ENCODE measurements at regions not wholly inside any gene's neighbourhood (a gene's known extent, or its start where the extent isn't known, plus 50 kb on each side); places are given as distances from the start of the nearest gene placed in this dataset.
"Not testable (repeated sequence)": the region's sequence is repeated elsewhere in the genome, so short reads cannot be mapped to it uniquely, and the experiment has no call there.

DNA sequence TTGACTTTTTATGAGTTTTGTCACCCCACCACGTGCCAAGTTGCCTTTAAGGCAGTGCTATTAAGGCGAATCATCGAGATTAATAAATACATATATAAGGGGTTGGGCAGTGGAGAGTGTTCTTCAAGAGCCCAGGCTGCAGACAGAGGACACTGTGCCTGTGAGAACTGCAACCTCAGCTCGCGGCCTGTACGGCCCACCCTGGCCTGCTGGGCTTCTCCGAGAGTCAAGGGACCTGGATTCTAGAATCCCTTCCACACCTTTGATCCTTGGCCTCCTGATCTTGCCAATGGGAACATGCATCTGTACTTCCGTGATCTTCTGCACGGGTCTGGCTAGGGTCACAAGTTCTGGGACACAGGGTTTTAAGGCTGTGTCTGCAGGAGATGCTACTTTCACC, 54.5 kb downstream of the IRX5 start:
- no peak for DNase-seq

DNA sequence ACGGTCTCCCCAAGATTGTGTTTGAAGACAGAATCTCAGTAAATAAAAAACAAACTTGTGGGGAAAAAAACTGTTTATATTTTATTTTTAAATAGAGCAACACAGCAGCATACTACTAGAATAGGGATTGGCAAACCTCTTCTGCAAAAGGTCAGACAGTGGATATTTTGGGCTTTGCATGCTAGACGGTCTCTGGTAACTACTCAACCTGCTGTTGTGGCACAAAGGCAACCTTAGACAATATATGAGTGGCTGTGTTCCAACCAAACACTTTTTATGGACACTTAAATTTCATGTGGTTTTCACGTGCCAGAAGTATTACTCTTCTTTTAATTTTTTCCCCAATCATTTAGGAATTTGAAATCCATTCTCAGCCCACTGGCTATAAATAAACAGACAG, 55.0 kb downstream of the IRX5 start:
- no peak for DNase-seq

DNA sequence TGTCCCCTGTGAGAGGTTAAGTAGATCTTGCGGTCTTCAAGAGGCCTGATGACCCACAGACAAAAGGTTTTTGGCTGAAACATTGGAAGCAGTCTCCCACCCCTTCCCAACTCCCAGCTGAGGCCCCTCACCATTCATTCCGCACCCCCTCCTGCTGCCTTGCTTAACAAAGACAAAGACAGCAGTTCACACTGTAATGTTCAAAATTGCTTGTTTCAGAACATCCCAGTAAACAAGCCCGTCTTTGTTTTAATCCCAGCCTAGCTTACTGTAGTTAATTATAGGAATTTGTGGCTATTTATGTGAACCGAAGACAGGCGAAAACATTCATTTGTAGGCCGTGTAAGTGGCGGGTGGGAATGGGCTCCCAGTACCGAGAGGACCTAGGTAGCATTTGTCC, 55.7 kb downstream of the IRX5 start:
- DNase-seq = no peak

DNA sequence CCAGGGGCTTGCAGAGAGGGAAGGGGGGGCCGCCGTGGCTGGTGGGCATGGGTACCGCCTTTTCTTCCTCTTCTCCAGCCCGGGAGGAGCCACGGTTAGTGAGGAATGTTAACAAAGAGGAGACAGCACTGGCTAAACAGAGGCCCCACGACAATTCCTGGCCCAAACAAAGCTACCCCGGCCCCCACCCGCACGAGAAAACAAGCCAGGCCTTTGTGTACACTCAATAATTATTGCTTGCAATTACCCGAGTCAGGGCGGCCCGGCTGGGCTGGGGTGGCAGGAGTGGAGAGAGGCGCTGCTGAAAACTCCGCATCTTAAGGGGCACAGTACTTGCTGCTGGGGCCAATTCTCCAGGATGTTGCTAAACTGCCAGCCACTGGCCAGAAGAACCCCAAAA, 56.4 kb downstream of the IRX5 start:
- DNase-seq = no peak

DNA sequence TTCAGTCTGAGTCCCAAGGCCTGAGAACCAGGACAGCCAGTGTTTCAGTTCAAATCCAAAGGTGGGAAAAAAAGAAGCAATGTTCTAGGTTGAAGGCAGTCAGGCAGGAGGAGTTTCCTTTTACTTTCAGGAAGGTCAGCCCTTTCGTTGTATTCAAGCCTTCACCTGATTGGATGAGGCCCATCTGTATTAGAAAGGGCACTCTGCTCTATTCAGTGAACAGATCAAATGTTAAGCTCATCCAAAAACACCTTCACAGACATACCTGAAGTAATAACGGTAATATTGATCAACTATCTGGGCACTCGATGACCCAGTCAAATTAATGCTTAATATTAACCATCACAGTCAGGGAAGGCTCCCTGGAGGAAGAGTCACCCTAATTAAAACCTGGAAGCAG, 60.9 kb downstream of the IRX5 start:
- DNase-seq = no peak

DNA sequence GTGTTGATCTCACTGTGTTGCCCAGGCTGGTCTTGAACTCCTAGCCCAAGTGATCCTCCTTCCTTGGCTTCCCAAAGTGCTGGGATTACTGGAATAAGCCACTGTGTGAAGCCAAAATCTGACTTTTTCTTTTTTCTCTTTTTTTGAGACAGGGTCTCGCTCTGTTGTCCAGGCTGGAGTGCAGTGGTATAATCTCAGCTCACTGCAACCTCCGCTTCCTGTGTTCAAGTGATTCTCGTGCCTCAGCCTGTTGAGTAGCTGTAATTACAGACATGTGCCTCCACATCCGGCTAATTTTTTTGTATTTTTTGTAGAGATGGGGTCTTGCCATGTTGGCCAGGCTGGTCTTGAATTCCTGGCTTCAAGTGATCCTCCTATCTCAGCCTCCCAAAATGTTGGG, 61.3 kb downstream of the IRX5 start:
- not testable (repeated sequence) for DNase-seq

DNA sequence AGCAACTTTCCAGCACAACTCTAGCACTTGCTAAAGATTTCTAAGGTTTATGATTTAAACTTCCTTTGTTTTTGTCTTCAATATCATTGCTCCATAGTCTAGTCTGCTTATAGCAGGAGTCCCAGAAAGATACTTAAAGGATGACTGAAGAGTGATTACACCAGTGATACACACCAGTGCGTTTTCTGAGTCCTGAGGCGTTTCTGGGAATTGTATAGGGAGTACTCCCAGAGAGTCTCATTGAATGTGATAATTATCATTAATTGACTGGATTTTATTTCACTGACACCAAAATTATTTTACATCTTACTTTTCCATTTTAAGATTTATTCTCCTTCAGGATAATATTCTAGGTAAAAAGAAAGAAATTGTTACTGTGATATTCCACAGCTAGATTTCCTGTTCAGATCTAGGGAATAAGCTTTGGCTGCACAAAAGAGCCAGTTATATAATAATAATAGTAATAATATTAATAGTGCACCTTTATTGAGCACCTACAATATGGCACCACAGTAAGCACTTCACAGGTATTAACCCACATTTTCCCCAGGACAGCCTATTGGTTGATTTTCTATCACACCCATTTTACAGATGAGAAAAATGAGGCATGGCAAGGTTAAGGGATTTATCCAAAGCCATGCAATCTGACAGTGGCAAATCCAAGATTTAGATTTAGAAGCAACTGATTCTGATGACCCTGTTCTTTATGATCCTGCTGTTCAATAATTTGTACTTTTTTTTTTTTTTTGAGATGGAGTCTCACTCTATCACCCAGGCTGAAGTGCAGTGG, 62.6 kb downstream of the IRX5 start:
- no peak for DNase-seq

DNA sequence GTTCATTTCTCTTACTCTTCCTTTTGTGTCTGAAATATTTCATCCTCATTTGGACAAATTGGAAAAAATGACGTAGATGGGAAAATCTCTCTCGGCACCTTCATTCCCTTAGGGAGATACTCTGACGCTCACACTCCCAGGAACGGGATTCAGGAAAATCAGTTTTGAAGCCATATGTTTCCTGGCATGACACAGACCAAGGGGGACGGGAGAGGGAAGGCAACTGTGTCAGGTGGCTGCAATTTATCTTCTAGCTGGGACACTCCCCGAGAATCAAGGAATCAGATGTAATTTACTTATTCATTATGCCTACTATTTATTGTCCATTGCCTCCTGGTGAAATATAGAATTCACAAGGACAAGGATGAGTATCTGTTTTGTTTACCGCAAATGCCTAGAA, 65.5 kb downstream of the IRX5 start:
- no peak for DNase-seq

DNA sequence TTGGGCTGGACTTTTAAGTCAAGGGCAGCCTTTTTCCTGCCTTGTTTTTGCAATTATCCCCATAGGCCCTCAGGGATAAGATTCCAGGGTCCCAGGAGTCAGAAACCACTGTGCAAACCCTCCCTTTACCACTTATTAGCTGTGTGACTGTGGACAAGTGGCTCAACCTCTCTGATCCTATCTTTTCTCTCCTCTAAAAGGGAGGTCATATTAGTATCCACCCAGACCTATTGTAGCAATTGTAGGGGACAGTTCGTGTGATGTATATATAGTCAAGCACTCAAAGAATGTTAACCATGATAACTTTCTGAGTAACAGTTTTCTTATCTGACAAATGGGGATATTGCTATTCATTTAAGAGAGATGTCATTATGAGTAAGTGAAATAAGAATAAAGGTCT, 68.2 kb downstream of the IRX5 start:
- DNase-seq = no peak

DNA sequence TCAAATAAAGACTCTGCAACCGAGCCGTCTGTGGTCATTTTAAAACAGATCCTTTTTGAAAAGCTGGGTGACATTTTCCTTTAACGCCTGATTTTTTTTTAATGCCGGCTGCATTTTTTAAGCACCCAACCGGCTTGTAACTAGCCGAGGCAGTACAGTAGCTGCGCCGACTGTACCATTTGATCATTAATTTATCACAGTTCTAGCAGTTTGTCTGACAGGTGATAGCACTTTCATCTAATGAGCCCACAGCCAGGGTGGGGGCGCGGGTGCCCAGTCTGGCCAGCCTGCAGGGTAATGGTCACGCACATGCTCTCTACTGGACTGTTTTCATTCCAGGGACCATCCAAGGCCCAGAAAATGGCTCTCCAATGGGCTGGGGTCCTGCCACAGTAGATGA, 68.8 kb downstream of the IRX5 start:
- no peak for DNase-seq

DNA sequence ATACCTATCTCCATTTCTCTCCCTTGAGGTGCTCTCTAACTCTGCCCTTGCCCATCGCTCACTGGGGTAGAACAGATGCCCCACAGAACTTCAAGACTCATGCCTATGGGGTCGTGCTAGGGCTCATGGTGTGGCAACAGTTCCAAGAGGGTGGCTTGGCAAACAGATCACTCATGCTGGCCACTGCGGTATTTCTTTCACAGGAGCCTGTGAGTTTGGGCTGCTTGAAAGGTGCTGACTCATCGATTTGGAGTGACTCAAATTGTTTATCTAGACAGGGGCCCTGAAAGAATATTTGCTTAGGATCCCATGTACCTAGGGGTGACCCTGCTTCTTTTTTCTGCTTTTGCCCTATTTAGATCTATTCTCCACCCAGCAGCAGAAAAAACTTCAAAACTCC, 69.9 kb downstream of the IRX5 start:
- DNase-seq = no peak

DNA sequence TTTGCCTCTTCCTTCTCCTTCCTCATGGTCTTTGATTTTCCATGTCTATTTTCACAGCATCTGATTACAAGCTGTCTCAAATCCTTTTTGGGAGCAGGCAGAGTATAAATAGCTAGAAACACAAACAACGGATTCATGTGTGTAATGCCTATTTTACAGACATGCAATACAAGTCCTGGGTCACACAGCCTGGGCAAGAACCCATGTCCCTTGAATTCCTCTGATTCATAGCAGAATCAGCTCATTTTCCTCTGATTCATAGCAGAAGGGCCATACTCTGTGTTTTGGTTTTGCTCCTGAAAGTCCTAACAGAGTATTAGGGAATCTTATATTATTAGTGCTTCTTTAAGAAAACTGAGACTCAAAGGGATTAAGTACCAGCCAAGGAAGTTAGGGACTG, 71.3 kb downstream of the IRX5 start:
- DNase-seq = no peak

DNA sequence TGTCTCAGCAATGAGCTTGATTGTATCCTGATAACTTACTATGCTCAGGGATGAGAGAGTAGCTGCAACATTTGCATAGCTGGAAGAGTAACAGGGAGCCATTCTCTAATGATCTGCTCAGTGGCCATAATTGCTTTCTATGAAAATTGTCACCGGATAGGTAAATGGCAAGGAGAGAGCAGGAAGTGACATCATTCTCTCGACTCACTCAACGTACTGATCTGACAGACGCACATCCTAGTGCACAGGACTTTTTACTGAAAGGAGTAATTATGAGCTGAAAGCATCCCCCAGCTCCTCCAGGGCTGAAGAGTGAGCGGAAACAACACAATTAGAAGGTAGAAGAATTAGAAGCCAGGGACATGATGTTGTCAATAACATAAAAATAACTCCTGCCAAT, 71.8 kb downstream of the IRX5 start:
- no peak for DNase-seq

DNA sequence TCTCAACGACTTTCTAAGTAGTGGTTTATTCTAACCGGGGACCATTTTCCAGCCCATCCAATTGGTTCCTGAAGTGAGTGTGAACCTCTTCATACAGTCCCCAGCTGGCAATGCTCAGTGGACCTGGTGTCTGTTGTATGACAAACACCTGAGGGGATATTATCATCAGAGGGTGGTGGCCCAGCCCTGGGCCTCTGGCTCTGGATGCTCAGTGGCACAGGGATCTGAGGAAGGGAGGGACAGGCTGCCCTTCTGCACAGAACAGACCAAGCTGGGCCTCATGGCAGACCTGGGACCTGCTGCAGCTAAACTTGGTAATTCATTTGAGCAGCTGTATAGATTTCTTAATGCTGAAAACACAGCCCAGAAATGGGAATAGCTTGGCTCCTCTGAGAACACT, 72.6 kb downstream of the IRX5 start:
- DNase-seq = no peak

DNA sequence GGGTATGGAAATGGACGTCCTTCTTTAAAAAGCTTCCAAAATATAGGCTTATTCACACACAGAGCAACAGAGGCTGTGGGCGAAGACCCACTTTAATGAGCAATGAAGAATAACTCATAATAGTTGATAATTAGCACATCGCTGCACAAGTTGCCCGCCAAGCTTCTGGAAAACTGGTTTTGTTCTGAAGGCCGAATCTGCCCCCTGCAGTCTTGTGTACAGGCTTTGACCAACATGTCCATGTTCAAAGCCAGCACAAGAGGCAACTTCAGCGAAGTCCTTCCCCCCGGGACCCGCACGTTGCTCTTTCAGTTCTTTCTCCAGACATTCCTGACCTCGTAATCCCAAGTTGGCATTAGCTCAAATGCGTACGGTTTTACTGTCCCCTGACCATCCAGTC, 73.3 kb downstream of the IRX5 start:
- DNase-seq = no peak

DNA sequence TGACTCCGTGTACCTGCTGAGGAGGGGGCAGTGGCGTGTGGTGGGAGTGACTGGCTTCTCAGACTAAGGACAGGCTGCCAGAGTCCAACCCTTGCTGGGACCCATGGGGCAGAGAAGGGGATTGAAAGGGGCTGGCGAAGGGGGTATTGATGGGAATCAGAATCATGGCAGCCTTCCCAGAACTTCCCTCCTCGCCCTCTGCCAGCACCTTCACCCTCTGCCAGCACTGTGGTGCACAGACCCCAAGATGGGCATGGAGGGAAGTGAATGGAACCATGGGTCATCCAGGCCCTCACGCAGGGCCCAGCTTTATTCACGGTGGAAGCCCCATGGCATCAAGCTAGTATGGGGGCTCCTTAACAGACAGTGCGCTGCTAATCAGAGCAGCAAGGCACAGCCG, 76.8 kb downstream of the IRX5 start:
- no peak for DNase-seq

DNA sequence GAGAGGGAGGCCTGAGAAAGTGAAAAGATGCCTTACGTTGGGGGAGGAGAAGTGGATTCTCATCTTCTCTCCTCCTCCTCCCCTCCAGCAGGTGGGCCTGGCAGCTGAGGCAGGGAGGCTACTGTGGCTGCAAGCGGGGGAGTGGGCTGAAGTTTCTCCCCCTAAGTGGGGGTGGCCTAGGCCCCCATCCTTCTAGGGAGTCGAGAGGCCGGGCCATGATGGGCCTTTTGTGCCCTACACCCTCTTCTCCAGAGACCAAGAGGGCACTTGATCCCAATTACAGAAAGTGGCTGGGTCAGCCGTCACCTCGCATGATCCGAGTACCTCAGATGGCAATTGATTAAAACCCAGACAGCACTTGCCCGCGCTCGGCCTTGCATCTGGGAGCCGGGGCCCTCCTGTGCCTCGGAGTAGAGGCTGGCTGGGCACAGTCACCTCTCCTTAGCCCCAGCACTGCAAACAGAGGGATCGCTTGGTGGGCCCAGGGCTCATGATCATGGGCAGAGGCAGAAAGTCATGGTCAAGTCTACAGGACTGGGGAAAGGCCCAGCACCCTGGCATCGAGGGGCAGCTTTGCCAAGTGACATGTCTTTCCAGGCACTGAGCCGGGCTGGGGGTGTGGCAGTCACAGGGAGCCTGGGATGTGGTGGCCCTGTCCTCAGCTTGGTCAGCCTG, 78.3 kb downstream of the IRX5 start:
- DNase-seq = no peak

DNA sequence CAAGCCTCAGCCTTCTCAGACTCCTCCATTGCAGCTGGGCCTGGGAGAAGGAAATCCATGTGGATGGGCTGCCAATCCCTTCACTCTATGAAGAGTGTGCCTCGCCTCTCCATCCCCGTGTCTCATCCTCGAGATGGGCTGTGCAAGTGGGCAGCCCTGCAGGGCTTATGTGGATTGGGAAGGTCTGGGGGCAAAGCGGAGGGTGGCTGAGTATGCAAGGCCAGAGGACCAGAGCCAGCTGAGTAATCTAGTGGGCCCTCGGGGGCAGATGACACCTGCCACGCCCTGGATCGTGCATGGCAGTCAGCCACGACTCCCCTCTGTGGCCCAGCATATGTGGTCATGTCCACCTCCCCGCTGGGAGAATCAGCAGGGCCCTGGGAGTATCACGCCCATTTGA, 78.9 kb downstream of the IRX5 start:
- no peak for DNase-seq

DNA sequence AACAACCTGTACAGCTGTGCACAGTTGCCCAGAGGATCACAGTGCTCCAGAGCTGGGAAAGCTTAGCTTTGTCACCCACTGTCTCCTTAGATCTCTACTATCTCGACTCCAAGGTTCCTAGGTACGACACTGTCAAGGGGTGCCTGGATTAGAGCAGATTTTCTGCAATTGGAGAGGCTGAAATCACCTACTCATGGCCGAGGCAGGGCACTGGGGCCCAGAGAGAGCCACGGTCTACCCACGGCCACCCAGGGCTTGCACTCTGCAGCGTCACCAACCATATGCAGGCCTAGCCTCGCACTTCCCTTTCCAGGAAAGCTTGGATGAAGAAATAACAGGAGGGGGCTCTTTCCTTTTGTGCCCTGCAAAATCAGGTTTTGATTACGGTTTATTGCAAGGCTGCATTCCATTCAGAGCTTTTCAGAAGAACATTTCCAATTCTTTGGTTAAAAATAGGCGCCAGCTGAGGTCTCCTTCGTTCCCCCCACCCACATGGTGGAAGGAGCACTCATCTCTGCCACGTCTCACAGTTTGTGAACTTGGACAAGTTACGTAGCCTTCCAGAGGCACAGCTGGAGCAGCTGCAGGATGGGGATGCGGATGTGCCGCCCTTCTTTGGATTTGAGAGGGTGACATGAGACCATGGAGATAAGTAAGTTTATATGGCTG, 80.0 kb downstream of the IRX5 start:
- no peak for DNase-seq

DNA sequence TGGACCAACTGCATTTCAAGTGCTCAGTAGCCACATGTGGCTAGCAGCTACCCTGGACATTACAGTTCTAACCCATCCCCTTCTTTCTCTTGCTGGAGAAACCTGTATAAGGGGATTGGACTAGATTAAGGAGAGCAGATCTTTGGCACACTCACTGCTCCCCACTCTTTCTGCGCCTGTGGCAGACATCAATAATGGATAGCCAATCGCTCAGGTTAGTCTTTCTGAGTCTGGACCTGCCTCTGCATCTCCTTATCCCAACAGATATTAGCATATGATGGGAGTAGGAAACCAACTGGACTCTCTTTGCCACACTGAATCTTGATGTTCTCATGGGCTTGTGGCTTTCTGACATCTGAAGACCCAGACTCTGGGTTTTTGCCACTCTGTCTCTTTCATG, 81.7 kb downstream of the IRX5 start:
- DNase-seq = no peak

DNA sequence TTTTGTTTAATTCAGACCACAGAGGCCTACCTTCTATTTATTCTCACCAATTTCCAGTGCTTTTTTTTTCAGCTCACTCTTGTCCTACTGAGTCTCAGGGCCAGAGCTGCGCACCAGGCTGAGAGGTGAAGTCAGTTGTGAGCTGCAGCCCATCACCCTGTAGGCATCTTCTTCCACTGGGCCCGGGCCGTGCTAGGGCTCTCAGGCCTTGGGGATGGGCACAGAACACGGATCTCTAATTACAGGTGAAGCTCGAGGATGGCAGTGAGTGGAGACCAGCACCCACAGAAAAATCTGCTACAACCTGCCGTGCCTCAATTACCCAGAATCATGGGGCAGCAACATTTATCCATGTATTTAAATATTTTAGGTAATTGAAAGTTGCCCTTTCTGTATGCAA, 82.1 kb downstream of the IRX5 start:
- no peak for DNase-seq

DNA sequence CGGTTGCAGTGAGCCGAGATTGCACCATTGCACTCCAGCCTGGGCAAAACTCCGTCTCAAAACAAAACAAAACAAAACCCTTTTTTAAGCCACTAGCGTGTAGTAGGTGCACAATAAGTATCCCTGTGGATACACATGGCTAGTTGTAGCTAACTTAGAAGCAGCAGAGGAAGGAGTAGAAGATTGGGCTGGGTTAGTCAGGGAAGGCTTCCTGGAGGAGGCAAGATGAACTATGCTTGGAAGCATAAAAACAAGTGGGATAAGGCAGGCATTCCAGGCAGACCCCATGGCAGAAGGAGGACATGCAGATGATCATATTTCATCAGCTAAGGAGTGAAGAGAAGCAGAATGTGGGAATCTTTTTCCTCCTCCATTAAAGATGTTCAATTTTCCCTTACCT, 83.4 kb downstream of the IRX5 start:
- DNase-seq = no peak

DNA sequence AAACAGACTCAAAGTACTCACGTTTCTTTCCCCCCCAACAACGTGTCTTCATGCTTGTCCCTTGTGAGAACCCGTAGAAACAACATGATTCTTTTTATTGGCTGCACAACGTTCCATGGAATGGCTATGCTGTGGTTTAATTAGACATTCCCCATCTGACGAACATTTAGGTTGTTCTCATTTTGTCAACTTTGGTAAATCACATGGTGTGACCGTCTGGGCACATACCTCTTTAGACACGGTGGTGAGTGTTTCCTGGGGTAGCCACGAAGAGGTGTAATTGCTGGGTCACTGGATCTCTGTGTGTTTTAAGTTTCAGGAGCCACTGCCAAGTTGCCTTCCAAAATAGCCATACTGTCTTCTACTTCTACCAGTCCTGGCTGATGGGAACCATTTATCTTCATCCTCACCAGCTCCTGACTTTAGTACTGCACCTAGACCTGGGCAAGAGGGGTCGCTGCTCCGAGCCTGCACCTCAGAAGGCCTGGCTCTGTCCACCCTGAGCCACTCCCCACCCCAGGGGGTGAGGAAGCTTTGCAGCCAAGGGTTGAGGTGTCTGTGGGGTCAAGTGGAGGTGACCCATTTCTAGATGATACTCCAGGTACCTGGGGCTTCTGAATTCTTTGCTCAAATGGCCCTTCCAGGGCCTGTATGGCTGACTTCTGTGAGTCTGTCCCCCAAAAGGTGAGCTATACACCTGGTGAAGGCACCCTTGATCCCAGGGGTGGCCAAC, 84.7 kb downstream of the IRX5 start:
- no peak for DNase-seq

Measured in hindlimb muscle (tissue), 1 donor.